Erythroblast (primary cell): ENCODE measurements at regions not wholly inside any gene's neighbourhood (a gene's known extent, or its start where the extent isn't known, plus 50 kb on each side); places are given as distances from the start of the nearest gene placed in this dataset.

ENCODE experiments used
- DNase-seq, 2 experiments: peaks; one replicate each; lab custom pipeline; 2025; lab: John Stamatoyannopoulos, UW
- GATA1 ChIP-seq: IDR thresholded peaks from 2 replicates; pipeline ENCODE4 v1.6.1; 2011; ENCODE audit warnings: low read depth, mild to moderate bottlenecking, control low read depth, low read length, moderate library complexity
- POLR2A ChIP-seq: IDR thresholded peaks from 2 replicates; pipeline ENCODE4 v1.6.1; 2011; ENCODE audit warnings: mild to moderate bottlenecking, low read length

DNA sequence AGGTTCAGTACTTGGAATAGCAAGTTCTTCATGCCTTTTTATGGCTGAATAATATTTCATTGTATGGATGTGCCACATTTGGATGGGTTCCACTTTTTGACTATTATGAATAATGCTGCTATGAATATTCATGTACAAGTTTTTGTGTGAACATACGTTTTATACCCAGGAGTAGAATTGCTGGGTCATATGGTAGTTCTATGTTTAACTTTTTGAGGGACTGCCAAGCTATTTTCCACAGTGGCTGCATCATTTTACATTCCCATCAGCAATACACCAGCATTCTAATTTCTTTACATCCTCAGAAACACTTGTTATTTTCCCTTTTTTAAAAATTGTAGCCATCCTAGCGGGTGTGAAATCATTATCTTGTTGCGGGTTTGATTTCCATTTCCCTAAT is 76.0 kb upstream of the PRR20G start:
- no peak for TF ChIP-seq POLR2A
- no peak for DNase-seq

DNA sequence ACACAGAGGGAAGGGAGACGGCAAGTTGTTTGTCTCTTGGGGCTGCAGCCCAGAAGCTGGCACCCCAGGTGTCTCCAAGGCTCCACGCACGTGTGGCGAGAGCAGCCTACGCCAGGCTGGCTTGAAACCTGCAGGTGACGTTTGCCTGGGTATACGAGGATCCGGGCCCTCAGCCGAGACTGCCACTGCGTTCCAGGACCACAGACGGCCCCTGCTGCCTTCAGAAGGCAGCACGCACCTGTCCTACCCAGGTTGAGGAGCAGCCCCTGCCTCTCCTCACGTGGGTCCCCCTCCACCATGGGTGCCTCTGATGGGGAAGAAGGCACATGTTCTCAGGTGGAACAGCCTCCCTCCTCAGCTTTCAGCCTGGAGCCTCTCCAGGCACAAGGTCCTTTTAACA is 75.3 kb upstream of the PRR20G start:
- no peak for DNase-seq
- TF ChIP-seq GATA1 (no peak), POLR2A (no peak)

DNA sequence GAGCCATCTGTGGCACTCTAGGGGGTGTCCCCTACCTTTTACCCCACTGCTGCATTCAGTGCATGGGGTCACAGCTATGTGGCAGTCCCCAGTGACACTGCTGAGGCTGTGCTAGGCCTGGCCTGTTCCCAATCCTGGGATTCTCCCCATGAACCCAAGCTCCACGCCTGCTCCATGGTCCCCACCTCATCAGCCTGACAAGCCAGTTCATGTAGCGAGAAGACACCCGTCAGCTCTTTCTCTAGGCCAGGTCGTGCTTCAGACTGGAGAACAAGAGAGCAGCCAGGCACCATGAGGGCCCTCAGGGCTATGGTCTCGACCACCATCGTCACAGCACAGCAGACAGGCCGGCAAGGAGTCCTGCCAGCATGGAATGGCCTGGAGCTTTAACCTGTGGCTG is 72.8 kb upstream of the PRR20G start:
- TF ChIP-seq GATA1 (no peak), POLR2A (no peak)
- no peak for DNase-seq

DNA sequence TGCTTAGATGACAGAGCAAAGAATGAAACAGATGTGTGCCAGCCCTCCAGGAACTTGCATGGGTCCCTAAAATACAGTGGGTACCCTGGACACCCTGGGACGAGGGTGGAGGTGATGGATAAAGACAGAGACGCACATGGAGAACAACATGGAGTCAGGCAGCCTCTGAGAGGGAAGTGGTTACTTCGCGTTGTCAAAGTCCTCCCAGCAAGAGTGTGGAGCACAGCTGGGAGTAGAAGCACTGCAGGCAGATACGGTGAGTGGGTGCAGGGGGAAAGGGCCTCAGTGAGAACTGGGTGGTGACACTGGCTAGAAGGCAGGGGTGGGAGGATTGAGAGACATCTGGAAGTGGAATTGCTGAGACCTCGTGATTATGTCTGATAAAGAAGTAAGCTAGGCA is 70.8 kb upstream of the PRR20G start:
- no peak for DNase-seq
- TF ChIP-seq GATA1: no peak
- no peak for TF ChIP-seq POLR2A

DNA sequence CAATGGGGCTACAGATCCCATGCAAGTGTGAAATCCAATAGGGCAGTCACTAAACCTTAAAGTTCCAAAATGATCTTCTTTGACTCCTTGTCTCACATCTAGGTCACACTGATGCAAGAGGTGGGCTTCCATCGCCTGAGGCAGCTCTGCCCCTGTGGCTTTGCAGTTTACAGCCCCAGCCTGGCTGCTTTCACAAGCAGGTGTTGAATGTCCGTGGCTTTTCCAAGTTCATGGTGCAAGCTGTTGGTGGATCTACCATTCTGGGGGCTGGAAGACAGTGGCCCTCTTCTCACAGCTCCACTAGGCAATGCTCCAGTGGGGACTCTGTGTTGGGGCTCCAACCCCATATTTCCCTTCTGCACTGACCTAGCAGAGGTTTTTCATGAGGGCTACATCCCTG is 68.5 kb upstream of the PRR20G start:
- DNase-seq: no peak
- TF ChIP-seq POLR2A: no peak

DNA sequence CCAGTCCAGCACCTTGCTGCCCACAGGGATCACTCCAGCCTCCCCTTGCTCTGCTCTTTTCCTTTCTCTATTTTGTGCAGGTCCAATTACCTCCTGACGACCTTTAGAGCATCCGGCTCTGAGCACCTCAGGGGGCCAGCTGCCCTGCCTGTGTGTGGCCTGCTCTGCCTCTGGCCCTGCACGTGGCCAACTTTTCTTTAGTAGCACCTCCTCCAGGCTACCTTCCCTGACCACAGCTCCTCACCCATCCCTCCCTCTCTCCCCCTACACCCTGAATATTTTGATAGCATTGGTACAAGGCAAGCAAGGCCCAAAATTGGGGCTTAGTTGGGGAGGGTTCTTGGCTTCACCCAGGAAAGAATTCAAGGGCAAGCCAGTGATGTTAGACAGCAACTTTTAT is 66.9 kb upstream of the PRR20G start:
- TF ChIP-seq GATA1 (no peak), POLR2A (no peak)
- no peak for DNase-seq

DNA sequence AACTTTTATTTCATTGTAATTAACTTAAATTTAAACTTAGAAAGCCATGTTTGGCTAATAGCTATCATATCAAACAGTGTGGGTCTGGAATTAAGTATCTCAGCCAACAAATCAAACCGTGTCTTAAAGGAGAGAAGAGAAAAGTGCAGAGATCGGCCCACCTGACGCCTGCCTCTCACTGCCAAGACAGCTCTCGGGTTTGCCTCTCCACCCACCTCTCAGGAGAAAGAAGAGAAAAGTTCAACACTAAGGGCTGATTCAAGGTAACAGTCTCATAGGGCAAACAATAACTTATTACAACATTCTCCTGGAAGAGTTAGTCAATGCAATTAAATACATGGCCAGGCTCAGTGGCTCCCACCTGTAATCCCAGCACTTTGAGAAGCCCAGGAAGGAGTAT is 64.8 kb upstream of the PRR20G start:
- DNase-seq: no peak
- TF ChIP-seq POLR2A: no peak
- TF ChIP-seq GATA1: no peak

DNA sequence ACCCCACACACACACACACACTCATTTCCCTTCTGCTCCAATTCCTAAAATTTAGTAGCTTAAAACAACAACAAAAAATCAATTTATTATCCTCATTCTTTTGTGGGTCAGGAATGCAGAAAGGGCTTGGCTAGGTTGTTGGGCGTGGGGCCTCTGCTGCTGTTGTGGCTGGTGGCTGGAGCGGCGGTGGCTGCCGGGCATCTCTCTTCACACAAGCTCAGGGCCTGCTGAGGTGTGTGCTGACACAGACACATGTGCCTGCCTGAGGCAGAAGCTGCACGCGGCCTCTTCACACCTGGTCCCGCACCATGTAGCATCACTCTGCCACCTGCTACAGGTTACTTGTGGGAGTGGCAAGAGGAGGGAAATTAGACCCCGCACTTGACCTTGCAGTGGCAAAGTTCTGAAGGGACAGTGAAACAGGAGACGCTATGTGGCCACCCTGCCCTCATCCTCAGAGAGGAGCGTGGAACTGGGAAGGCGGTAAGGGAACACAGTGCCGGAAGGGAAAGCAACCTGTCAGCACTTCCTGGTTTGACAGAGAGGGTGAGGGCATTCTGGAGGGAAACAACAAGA is 64.0 kb upstream of the PRR20G start:
- no peak for TF ChIP-seq POLR2A
- no peak for TF ChIP-seq GATA1
- DNase-seq: no peak

DNA sequence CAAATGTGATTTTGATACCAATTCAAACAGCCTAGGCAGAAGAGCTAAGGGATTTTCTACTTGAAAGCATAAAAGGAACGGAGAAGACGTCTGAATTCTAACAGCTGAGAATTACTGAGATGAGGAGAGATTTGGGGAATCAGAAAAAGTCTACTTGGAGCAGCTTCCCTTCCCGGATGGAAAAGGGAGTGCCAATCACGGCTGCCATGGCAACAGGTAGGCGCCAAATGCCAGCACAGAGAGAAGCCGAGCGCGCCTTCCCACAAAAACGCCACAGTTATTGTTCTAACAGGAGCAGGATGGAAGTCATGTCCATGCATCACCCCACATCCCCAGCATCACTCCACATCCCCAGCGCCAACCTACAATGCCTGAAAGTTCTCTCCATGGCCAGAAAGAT is 63.5 kb upstream of the PRR20G start:
- no peak for DNase-seq
- TF ChIP-seq GATA1 (no peak), POLR2A (no peak)

DNA sequence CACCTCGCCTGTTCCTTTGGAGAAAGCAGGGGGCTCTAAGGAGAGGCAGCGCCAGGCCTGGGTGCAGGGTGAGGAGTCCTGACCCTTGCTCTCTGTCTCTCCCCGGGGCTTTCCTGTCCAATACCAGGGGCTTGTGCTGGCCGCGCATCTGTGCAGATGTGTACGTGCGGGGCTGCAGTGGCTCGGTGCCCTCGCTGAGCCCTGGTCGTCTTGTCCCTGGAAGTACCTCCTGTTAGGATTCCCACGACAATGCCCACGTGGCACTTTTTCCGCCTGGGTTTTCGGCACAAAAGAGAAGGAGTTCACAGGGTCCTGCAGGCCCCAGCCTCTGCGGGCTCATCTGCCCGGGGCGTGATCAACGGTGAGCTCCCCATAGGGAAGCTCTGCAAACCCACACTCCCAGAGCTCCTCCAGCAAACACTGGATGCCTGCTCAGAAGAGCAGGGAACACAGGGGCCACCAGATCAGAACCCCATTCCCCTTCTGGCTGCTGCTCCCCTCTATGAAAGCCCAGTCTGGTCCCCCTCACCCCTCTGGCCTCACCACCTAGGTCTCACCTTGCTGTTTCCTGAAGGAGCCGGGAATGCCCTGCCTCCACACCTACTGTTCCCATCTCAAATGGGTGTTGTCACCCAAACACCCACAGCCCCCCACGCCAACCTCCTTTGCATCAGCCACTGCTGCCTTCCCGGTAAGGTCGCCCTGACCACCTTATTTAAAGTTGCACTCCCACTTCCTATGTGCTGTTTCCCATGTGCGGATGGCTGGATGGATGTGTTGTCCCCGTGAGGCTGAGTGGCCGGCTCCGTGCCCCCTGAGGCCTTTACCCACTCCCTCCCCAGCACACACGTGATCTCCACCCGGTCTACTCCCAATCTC is 62.6 kb upstream of the PRR20G start:
- no peak for DNase-seq
- no peak for TF ChIP-seq POLR2A
- no peak for TF ChIP-seq GATA1

DNA sequence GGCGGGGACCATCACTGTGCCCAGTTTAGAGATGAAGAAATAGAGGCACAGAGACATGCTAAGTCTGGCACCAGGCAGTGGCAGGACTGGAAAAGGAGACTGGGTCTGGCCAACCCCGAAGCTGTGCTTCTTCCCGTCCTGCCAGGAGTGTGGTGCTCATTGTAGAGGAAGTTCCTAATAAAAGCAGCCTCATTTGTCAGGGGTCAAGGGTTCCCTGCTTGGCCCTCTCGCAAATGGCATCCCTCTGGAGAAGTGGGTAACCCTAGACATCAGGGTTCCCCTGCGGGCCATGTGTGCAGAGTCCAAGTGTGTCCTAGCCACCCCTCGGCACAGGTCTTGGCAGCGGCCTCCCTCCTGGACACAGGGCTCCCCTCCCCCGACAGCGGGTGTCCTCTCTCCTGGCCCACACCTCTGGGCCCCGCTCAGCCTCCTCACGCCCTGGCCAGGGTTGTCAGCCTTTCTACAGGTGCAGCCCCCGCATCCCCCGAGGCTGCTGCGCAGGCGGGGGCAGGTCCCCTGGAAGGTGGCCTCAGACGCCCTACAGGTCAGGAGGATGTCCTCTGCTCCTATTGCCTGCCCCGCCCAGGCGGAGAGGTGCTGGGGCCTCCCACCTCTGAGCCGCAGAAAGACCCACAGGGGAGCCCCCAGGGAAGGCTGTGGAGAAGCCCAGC is 61.8 kb upstream of the PRR20G start:
- TF ChIP-seq POLR2A (no peak), GATA1 (no peak)
- no peak for DNase-seq

DNA sequence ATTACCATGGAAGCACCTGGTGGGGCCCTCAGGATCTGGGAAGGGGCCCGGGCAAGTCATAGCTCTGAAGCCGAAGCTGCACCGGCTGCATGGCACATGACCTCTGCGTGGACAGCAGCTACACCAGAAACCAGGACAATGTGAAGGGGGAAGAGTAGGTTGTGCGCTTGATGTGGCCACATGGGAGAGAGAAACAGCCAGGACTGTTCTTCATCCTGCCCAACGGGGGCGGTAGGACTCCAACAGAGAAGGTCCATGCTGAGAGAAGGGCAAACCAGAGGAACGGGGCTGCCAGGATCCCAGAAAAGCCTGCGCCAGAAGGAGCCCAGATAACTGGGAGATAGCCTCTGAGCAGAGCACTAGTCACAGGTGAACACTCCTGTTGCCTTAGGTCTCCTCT is 54.9 kb upstream of the PRR20G start:
- TF ChIP-seq GATA1 (no peak), POLR2A (no peak)
- DNase-seq: no peak

DNA sequence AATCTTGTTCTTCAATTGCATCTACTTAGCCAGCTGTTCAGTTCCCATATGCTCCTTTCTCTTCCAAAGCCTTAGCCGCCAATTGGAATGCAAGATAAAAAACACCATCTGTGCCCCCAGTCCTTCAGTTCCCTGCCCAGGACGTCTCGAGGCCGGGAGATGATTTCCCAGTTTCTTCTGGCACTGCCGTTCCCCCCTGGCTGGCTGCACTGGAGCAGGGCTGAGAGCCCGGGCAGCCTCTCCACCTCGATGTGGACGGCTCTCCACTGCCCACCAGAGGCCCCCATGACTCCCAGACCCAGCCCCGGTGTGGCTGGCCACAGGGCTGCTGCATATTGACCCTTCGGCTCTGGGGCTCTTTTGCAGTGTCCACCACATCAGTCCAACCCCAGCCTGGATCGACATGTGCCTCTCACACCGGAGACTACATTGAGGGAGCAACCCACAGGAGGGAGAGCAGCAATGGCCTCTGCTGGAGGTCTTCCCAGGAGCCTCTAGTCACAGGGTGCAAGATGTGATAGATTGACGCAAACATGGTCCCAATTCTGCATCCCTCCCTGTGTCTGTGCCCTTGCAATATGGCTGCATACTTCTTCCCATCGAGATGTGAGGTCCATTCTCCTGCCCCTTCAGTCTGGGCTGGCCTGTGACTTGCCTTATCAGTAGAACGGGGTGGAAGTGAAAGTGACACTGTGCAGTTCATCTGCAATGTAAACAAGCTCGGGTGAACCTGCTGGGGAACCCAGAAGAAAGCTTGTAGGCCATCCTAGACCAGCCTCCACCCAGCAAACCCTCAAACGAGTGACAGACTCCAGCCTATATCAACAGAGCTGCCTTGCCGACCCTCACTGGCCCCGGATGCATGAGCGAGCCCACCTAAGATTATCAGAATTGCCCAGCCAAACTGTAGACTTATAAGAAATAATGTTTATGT is 52.3 kb upstream of the PRR20G start:
- no peak for DNase-seq
- TF ChIP-seq GATA1 (no peak), POLR2A (no peak)

DNA sequence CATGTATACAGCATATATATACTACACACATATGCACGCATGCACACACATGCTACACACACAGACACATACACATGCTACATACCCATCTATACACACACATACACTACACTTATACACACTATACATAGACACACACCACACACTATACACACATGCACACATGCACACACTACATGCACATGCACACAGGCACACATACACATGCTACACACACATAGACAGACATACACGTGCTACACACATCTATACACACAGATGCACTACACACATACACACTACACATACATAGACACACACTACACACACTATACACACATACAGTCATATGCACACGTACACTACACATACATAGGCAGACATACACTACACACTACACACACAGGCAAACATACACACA is 51.2 kb upstream of the PRR20G start:
- TF ChIP-seq GATA1 (no peak), POLR2A (no peak)
- DNase-seq: no peak
